SK-N-MC (cell line): ENCODE measurements at regions not wholly inside any gene's neighbourhood (a gene's known extent, or its start where the extent isn't known, plus 50 kb on each side); places are given as distances from the start of the nearest gene placed in this dataset.

Experiments
- EZH2 ChIP-seq: fragments of 200-600 bp; sonication (generic); IDR thresholded peaks from one replicate; pipeline ENCODE4 v1.6.1; 2017; ENCODE audit warnings: antibody characterized with exemption
- POLR2AphosphoS5 ChIP-seq: IDR thresholded peaks from 2 replicates; pipeline ENCODE4 v1.6.1; 2012; ENCODE audit warnings: mild to moderate bottlenecking, low read depth, low read length, borderline replicate concordance

DNA sequence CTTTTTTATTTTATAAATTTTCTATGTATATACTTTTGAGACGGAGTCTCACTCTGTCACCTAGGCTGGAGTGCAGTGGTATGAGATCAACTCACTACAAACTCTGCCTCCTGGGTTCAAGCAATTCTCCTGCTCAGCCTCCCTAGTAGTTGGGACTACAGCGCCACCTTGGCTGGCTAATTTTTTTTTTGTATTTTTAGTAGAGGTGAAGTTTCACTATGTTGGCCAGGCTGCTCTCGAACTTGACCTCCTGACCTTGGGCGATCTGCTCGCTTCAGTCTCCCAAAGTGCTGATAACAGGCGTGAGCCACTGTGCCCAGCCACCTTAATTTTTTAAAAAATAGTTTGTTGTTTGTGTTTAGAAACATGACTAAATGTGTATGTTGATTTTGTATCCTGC lies 76.6 kb downstream of the FBXO4 start:
- TF ChIP-seq POLR2AphosphoS5 (no peak), EZH2 (no peak)
